NOMO-1 treated with dmso at 0.1 percent for 144 hours (cell line): ENCODE measurements at regions not wholly inside any gene's neighbourhood (a gene's known extent, or its start where the extent isn't known, plus 50 kb on each side); places are given as distances from the start of the nearest gene placed in this dataset.

Experiments used
- DNase-seq: peaks from one replicate; lab custom pipeline; 2025; ENCODE audit not compliant: unreplicated experiment; lab: John Stamatoyannopoulos, UW

DNA sequence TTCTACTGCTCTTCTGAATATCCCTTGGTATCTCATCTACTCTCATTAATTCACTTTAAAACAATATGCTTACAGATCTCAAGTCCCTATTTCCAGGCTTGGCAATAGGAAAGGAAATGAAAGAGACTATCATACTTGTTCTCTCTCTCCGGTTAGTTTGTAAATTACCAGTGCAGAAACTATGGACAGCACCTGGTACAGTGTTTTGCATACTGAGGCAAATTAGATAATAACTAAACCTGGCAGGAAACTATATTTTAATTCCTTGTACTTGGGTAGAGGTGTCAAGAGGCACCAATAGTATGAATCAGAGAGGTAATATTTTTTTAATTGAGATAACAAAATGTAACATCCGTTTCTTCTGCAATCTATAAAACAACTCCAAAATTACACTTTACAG lies 97.7 kb upstream of the TMEM196 start:
- DNase-seq: no peak

DNA sequence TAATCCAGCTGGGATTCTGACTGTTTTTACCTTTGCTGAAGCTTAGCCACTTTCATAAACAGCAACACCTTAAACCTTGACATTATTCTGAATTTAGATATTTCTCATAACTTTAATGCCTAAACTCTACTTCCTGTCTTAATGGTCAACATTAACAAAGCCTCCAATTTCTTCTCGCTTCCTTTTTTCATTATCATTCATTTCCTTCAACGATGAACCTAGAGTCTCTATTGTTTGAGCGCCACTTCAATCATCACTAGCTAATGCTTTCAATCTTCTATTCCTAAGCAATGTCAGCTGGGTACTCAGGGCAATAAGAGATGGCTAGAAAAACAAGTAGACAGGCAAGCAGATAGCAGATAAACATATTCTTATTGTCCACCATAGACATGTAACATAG lies 96.6 kb upstream of the TMEM196 start:
- DNase-seq: no peak

DNA sequence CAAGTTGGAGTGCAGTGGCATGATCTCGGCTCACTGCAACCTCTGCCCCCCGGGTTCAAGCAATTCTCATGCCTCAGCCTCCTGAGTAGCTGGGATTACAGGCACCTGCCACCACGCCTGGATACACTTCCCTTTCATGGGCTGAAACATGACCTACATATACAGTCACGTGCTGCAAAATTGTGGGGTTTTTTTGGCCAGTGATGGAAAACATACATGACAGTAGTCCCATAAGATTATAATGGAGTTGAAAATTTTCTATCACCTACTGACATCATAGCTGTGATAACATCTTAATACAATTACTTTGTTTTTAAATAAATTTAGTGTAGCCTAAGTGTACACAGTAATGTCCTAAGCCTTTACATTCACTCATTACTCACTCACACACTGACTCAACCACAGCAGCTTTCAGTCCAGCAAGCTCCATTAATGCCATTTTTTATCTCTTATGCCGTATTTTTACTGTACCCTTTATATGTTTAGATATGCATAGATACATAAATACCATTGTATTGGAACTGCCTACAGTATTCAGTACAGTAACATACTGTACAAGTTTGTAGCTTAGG lies 79.9 kb upstream of the TMEM196 start:
- DNase-seq: no peak

DNA sequence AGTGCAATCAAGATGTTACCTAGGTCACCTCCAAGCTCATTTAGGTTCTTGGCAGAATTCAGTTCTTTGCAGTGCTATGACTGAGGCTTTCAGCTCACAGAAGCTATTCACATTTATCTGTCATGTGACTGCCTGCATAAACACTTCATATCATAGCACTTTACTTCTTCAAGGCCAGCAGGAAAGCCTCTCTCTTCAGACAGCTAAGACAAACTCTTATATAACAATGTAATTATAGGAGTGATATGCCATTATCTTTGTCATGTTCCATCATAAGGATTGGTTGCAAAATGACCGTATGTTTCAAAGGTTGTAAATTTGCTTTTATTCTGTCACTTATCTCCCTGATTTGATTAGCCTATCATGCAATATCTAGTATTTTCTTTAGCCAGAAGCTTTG lies 78.8 kb upstream of the TMEM196 start:
- no peak for DNase-seq

DNA sequence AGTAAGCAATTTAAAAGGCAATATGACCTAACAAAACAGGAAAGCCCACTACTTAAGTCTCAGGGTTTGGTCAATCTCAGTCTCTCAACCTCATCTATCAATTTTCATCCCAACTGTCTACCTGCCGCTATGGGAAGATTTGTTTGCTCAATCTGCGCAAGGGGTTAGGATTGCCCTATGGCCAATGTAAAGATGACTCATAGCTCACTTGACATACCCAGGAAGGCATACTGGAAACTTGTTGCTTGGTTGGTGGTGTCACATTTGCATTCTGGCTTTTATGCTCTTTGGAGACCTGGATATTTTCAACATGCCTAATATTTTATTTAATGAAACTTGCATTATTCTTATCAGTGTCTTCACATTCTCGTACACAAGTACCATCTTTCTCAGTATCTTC lies 78.1 kb upstream of the TMEM196 start:
- no peak for DNase-seq

DNA sequence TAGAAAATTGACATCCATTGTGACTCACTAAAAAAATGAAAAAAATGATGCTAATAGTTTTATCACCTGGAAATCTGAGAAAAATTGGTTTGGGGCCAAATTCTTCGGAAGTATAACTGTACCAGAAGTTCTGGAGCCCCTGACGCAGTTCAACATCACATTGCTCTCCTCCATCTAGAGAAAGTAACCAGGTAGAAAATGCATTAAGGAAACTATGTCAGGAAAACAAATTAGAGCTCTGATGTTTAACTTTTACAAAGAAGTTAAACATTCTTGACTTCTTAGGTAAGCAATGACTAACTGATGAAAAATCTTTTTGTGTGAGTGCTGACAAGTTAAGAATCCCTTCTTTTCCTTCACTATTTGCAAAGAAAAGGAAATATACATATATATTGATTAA lies 61.1 kb upstream of the TMEM196 start:
- no peak for DNase-seq

DNA sequence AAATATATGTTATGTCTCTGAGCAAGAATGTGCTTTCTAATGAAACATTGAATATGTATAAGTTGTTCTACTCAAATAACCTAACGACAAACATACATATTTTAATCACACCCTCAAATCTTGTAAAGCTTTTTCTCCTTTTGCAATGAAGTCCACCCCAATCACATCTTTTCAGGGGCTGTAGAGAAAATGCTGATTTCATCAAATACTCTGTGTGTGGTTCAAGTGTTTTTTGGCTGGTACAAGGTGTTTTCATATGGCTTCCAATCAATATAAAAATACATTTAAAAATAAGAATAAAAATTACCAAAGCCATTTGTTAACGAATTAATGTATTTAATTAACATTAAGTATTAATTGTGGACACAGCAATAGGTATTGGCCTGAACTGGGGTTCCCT lies 57.2 kb upstream of the TMEM196 start:
- DNase-seq: no peak
